Caco-2 (cell line): ENCODE measurements at regions not wholly inside any gene's neighbourhood (a gene's known extent, or its start where the extent isn't known, plus 50 kb on each side); places are given as distances from the start of the nearest gene placed in this dataset.

Experiments
- BruUV-seq: library from RNA; stranded (reverse); fragments of 400-500 nt; replicated peaks from 2 replicates; lab custom pipeline; 2021; lab: Mats Ljungman, UMichigan
- CTCF ChIA-PET: fragments of 300-600 bp; sonication (Branson Sonifier 250); formaldehyde crosslinking; loops from one replicate; lab custom pipeline; 2022; ENCODE audit warnings: antibody characterized with exemption; lab: Charles Lee
- POLR2A ChIA-PET: fragments of 300-600 bp; sonication (Branson Sonifier 250); formaldehyde crosslinking; loops from one replicate; lab custom pipeline; 2022; ENCODE audit warnings: antibody characterized with exemption; lab: Charles Lee
- DNase-seq, 2 experiments: peaks; one replicate each; pipeline versions ENCODE4 v3.0.0 to v3.0.0-alpha.2; 2020 to 2022
- H3K27me3 ChIP-seq: replicated peaks from 2 replicates; pipeline ENCODE4 v1.6.0; 2011; ENCODE audit warnings: low read length; ENCODE audit not compliant: control insufficient read depth, insufficient read depth
- H3K36me3 ChIP-seq: 2 replicates; pipeline ENCODE4 v1.5.1; 2011; ENCODE audit warnings: low read length; ENCODE audit not compliant: control insufficient read depth, insufficient read depth
- H3K4me1 ChIP-seq: fragments of 250-450 bp; sonication (Bioruptor Pico); 2 replicates; pipeline ENCODE4 v1.5.1; 2020; ENCODE audit warnings: mild to moderate bottlenecking
- H3K4me3 ChIP-seq: 2 replicates; pipeline ENCODE4 v1.5.1; 2011; ENCODE audit warnings: low read depth, mild to moderate bottlenecking, control low read depth, low read length
- H3K9me3 ChIP-seq: fragments of 250-450 bp; sonication (Bioruptor Pico); 2 replicates; pipeline ENCODE4 v1.5.1; 2020; ENCODE audit warnings: mild to moderate bottlenecking, moderate library complexity
- H3K27ac Mint-ChIP-seq: one replicate; pipeline ENCODE4 v1.8.0; 2022; ENCODE audit warnings: mixed read lengths; ENCODE audit not compliant: unreplicated experiment
- H3K27me3 Mint-ChIP-seq: one replicate; pipeline ENCODE4 v1.8.0; 2022; ENCODE audit warnings: mixed read lengths; ENCODE audit not compliant: insufficient read depth, unreplicated experiment
- H3K36me3 Mint-ChIP-seq: one replicate; pipeline ENCODE4 v1.8.0; 2022; ENCODE audit warnings: mild to moderate bottlenecking, mixed read lengths; ENCODE audit not compliant: insufficient read depth, unreplicated experiment
- H3K4me1 Mint-ChIP-seq: one replicate; pipeline ENCODE4 v1.8.0; 2022; ENCODE audit warnings: low read depth, mixed read lengths; ENCODE audit not compliant: unreplicated experiment
- H3K4me3 Mint-ChIP-seq: one replicate; pipeline ENCODE4 v1.8.0; 2022; ENCODE audit warnings: mild to moderate bottlenecking, moderate library complexity, mixed read lengths; ENCODE audit not compliant: unreplicated experiment
- H3K9me3 Mint-ChIP-seq: one replicate; pipeline ENCODE4 v1.8.0; 2022; ENCODE audit warnings: mixed read lengths; ENCODE audit not compliant: unreplicated experiment
- intact Hi-C: fragments of 100-400 bp; cut with micrococcal nuclease; formaldehyde crosslinking; loops from one replicate; pipeline ENCODE4 v1.10.0; 2022; ENCODE audit not compliant: unreplicated experiment
- TF ChIP-seq, protein P1 (sequence below), 2 experiments: fragments of 200-600 bp in 1 of 2; IDR thresholded peaks; 1 replicate in 1 of 2; 2 replicates in 1 of 2; pipeline versions ENCODE4 v1.5.1 to v1.8.0; 2011 to 2022; ENCODE audit warnings: antibody characterized with exemption in 1 of 2, control low read depth in 1 of 2, inconsistent platforms in 1 of 2, low read depth in 1 of 2, low read length in 1 of 2, mild to moderate bottlenecking in 1 of 2, moderate library complexity in 1 of 2; ENCODE audit not compliant: insufficient read depth in 1 of 2, severe bottlenecking in 1 of 2, unreplicated experiment in 1 of 2

DNA sequence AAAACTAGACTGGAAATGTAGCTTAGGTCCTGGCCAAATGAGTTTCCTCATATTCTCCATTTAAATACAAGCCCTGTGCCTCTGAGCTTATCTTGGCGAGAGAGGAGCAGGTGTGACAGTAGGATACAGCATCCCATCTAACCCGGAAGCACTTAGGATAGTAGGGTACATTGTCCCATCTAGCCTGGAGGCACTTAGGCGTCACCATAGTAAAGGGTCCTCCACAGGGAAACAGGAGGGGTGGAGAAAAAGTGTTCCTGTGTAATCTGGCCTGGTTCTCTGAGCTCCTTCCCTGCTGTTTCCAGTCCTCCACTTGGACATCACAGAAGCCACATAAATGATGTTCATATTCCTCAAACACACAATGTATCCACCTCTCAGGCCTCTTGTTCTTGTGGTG, 301.4 kb downstream of the GALR1 start:
- POLR2A ChIA-PET = no interaction called here
- Mint-ChIP-seq H3K4me3 (no peak overlapping the region), H3K27ac (no peak overlapping the region), H3K36me3 (no peaks in the 10 kb centered on the region), H3K4me1 (no peaks in the 10 kb centered on the region), H3K9me3 (no peaks in the 10 kb centered on the region), H3K27me3 (no peaks in the 10 kb centered on the region)
- Histone ChIP-seq H3K27me3 (no peaks in the 10 kb centered on the region), H3K9me3 (no peaks in the 10 kb centered on the region), H3K36me3 (no peaks in the 10 kb centered on the region), H3K4me3 (no peak overlapping the region), H3K4me1 (no peaks in the 10 kb centered on the region)
- intact Hi-C loops = no loop called here
- no TSS peak for BruUV-seq
- CTCF ChIA-PET = no interaction called here
- TF ChIP-seq, protein P1, sequence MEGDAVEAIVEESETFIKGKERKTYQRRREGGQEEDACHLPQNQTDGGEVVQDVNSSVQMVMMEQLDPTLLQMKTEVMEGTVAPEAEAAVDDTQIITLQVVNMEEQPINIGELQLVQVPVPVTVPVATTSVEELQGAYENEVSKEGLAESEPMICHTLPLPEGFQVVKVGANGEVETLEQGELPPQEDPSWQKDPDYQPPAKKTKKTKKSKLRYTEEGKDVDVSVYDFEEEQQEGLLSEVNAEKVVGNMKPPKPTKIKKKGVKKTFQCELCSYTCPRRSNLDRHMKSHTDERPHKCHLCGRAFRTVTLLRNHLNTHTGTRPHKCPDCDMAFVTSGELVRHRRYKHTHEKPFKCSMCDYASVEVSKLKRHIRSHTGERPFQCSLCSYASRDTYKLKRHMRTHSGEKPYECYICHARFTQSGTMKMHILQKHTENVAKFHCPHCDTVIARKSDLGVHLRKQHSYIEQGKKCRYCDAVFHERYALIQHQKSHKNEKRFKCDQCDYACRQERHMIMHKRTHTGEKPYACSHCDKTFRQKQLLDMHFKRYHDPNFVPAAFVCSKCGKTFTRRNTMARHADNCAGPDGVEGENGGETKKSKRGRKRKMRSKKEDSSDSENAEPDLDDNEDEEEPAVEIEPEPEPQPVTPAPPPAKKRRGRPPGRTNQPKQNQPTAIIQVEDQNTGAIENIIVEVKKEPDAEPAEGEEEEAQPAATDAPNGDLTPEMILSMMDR (IDR thresholded peaks at IDR 0.05; ENCODE audit: insufficient read depth in 1 of 2, low read depth in 1 of 2, low read length in 1 of 2, severe bottlenecking in 1 of 2, unreplicated experiment in 1 of 2) = no peak
- no peak for DNase-seq

DNA sequence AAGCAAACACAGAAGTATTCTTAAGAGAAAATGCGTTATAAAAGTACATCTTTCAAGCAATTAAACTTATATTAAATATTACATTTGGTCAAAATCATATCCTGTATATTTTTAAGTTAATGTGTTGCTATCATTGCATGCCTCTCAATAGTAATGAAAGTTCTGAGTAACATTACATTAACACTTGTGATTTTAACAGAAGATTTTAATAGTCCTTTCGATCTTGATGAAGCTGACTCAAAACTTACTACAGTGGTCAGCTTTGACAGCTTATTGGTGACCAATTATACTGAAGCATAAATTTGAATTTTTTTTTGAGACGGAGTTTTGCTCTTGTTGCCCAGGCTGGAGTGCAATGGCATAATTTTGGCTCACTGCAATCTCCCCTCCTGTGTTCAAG, 303.3 kb downstream of the GALR1 start:
- Histone ChIP-seq H3K36me3 (no peaks in the 10 kb centered on the region), H3K4me1 (no peaks in the 10 kb centered on the region), H3K9me3 (no peaks in the 10 kb centered on the region), H3K4me3 (no peak overlapping the region), H3K27me3 (no peaks in the 10 kb centered on the region)
- H3K4me1 Mint-ChIP-seq = no peaks in the 10 kb centered on the region
- ChIA-PET POLR2A (no interaction called here), CTCF (no interaction called here)
- DNase-seq = no peak
- H3K9me3 Mint-ChIP-seq = no peaks in the 10 kb centered on the region
- TF ChIP-seq, protein P1 (IDR thresholded peaks at IDR 0.05; ENCODE audit: insufficient read depth in 1 of 2, low read depth in 1 of 2, low read length in 1 of 2, severe bottlenecking in 1 of 2, unreplicated experiment in 1 of 2) = no peak
- intact Hi-C loops = no loop called here
- H3K4me3 Mint-ChIP-seq = no peak overlapping the region
- no peaks in the 10 kb centered on the region for H3K36me3 Mint-ChIP-seq
- H3K27me3 Mint-ChIP-seq = no peaks in the 10 kb centered on the region
- no TSS peak for BruUV-seq
- no peak overlapping the region for H3K27ac Mint-ChIP-seq

DNA sequence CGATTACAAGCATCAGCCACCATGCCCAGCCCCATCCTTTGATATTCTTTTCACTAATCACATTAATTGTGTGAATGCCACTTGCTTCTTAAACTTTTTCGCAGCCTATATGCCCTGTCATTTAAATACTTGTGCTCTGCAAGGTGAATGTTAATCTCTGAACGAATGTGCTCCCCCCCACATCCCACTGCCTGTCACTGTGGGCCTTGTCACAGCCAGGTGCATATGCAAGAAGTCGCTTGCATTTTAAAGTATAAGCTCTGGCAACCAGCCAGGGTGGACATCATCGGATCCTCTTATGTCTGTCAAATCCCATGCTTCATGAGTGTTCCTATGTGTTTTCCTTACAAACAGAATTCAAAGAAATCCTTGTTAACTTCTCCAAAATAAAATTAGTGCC, 304.4 kb downstream of the GALR1 start:
- H3K4me3 Mint-ChIP-seq = no peak overlapping the region
- no peaks in the 10 kb centered on the region for H3K27me3 ChIP-seq
- H3K9me3 ChIP-seq = no peaks in the 10 kb centered on the region
- ChIA-PET CTCF (no interaction called here), POLR2A (no interaction called here)
- no peak overlapping the region for H3K4me3 ChIP-seq
- H3K4me1 ChIP-seq = no peaks in the 10 kb centered on the region
- intact Hi-C loops = no loop called here
- H3K27ac Mint-ChIP-seq = no peak overlapping the region
- H3K36me3 ChIP-seq = no peaks in the 10 kb centered on the region
- no TSS peak for BruUV-seq
- H3K9me3 Mint-ChIP-seq = no peaks in the 10 kb centered on the region
- H3K27me3 Mint-ChIP-seq = no peaks in the 10 kb centered on the region
- TF ChIP-seq, protein P1 (IDR thresholded peaks at IDR 0.05; ENCODE audit: insufficient read depth in 1 of 2, low read depth in 1 of 2, low read length in 1 of 2, severe bottlenecking in 1 of 2, unreplicated experiment in 1 of 2) = no peak
- no peaks in the 10 kb centered on the region for H3K4me1 Mint-ChIP-seq
- no peak for DNase-seq
- H3K36me3 Mint-ChIP-seq = no peaks in the 10 kb centered on the region
